H4 (cell line): ENCODE measurements at regions not wholly inside any gene's neighbourhood (a gene's known extent, or its start where the extent isn't known, plus 50 kb on each side); places are given as distances from the start of the nearest gene placed in this dataset.

ENCODE experiments used
- DNase-seq: peaks from one replicate; pipeline ENCODE4 v3.0.0-alpha.2; 2015; ENCODE audit warnings: low spot score

DNA sequence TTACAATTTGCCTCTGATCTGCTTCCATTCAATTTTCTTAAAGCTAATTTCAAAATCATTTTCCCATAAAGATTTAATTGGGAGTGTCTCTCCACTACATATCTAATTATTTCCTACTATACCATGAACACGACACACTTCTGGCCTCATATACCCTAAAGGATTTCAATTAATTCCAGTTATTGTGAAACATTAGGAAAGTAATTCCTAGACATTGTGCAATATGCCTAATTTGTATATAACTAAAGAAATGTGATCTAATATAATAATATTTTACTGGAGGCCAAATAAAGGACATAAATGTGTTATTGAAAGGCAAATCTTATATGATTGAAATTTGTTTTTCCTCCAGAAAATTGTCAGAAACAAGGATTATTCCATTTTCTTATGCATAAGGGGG, 727.2 kb upstream of the ADGRL2 start:
- no peak for DNase-seq

DNA sequence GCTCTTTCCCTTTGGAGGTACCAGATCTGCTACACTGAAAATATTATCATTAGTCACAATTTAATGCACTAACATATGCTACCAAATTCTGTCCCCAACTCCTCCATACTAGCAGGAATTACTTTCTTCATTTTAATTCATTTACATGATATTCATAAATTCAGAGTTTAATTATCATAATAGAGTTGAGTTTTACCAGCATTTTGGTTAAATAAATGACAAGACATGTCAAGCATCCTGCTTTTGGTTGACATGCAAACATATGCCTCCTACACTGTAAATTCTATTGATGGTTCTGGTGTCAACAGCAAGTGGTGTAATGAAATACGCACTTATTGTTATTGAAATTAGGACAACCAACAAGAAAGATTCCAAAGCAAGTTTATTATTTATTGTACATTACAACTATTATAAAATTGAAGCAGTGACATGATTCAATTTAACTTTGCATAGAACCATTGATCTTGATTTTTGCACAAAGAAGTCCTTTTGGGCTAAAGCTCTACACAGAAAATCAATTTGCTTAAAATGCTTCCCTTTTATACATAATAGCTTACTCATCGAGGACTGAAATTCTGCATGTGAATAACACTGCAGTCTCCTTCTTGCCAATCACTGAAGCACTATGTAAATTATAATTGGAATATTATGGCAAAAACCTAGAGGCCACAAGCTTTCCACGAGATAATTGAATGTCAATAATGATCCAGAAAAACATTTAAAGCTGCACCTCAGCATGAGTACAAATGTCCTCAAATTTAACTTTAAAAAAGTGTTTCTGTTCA, 728.6 kb upstream of the ADGRL2 start:
- DNase-seq, result no peak

DNA sequence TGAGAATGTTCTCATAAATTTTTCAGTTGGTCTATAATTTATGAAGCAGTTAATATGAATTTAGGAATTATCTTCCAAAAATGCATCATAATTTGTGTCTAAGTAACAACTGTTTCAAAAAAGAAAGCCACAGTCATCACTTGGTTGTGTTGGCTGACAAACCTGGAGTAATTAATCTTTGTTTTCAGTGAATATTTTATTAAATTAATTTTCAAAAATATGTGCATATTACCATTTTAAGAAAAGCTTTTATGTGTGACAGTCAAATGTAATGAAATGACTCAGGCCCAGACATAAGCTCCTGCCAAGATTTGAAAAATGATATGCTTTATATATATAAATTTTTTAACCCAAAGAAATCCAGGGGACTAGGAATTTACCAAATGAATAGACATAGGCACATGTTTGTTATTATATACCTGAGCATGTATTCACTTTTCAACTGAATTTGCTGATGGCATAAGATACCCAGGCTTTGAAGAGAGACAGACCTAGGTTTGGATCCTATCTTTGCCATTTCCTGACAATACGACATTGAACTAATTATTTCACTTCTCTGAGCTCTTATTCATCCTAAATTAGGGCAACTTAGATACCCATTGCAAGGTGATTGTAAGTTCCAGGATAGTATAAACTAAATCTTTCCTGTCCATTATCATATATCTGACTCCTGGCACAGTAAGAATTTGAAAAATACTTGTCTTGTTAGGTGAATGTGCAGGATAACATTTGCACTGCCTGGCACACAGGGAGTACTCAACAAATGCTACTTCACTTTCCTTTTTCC, 729.5 kb upstream of the ADGRL2 start:
- no peak for DNase-seq

DNA sequence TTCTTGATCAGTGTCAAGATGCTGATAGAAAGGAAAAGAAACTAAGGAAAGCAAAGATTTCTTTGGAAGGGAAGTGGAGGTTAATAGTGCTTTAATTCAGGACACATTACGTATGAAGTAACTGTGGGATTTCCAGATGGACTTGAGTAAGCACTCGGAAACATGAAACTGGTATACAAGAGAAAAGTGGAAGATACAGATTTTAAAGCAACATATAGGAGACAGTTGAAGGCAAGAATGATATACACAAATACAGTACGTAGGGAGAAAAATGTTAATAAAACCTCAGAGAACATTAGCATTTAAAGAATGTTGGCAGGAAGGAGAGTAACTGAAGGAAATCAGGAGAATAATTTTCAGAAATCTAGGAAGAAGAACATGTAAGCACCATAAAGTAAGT, 730.9 kb upstream of the ADGRL2 start:
- no peak for DNase-seq

DNA sequence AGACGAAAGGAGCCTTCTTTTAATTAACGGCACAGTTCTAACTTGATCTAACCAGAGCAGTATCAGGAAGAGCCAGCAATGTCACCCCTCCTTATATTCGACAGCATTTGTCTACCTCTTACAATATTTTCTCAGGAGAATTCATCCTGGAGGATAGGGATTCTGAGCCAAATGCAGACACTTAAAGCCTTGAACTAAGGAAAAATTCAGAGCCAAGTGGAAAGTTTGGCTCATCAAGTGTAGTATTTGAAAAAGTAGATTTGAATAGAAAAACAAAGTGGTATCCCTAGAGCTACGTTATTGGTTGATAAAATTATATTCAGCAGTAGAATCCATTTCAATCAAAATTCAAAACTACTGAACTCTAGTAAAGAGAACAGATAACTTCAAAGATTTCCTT, 732.0 kb upstream of the ADGRL2 start:
- no peak for DNase-seq

DNA sequence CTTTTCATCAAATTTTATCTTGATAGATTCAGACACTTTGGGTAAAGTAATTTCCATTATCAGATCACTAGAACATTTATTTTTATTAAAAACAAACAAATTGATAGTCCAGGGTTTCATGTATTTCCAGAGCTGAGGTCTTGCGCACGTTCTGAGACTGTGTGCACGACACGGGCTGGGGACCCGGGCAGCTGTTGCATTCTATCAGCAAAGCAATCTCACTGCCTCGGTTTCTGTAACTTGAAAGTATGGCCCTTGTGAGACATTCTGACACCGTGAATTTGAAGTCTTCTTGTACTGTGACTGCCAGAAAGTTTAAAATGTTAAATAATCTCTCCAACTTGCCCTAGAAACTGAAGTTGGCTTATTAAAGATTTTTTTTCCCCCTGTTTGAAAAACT, 746.9 kb upstream of the ADGRL2 start:
- DNase-seq, result no peak

DNA sequence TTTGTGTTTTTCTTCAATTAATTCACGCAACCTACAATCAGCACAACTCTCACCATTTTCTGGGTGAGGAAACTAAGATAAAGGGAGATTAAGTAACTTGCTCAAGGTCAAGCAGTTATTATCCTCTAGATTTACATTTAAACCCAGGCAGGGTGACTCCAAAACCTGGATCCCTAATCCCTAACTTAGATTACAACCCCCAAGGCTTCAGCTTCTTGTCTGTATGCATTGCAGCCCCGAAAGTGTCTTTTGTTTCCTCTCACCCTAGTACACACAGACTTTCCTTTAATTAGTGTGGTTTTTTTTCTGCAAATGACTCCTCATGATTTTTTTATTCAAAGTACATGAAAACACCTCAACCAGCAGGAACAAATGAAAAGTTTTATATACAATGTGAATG, 748.6 kb upstream of the ADGRL2 start:
- no peak for DNase-seq

DNA sequence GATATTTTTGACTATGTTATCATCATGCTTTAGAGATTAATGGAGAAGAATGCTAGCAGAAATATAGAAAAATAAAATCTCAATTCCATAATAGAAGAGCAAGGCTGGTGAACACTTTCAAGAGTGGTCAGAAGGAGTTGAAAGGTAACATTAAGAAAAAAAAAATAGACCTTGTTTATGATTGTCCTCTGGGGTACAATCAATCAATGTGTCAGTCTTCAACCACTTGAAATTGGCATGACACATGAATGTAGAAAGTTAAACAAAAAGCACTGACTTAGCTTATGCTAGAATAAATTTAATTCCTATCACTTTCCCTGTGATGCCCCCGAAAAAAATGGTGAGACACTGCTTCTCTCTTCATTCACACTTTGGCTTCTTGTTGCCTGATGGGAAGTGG, 750.3 kb upstream of the ADGRL2 start:
- no peak for DNase-seq

DNA sequence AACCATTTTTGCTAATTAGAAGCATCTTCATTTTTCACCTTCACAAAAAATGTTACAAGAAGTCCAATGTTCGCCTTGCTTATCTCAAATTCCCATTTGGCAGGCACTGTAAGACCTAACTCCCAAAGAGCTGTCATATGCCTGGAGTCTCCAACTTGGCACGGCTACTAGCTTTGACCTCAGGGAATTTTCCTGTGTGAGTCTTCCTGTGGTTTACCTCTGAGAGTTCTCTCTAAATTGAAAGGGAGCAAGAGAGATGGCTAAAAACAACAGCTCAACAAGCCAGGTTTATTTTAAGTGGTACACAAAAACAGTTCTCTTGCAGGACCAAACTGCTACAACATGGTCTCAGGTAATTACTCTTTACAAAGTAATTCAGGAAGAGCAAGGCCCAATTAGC, 756.0 kb upstream of the ADGRL2 start:
- peak; percentile 51 for DNase-seq

DNA sequence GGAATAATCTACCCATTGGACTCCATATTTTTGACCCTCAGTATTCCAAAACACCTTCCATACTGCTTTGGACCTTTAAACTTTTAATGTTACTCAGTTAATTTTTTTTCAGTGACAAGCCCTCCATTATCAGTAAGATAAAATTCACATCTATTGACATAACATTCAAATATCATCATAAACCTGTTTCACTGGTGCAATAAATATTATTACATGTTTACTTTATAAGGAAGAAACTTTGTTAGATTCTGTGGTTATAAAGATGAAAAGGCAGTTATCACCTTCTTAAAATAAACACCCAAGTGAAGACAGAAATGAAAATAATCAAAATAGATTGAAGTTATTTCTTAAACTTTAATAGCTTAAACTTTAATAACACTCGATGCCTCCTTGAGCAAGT, 758.5 kb upstream of the ADGRL2 start:
- no peak for DNase-seq

DNA sequence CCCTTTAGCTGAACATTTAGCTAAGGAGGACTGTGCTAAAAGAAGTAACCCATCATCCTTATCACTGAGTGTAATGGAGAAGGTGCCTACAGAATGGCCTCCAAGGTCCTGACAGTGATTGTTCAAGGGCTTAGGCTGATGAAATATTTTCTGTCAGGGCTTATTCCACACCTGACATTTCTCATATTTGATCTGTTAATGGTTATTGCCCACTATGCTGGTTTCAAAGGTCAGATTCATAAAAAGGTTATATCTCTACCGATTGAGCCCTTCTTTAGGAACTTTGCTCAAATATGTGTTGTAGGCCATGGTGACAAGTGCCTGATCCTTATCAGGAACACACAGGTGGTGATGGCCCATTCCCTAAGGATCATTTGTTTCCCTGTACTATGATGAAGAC, 766.4 kb upstream of the ADGRL2 start:
- no peak for DNase-seq

DNA sequence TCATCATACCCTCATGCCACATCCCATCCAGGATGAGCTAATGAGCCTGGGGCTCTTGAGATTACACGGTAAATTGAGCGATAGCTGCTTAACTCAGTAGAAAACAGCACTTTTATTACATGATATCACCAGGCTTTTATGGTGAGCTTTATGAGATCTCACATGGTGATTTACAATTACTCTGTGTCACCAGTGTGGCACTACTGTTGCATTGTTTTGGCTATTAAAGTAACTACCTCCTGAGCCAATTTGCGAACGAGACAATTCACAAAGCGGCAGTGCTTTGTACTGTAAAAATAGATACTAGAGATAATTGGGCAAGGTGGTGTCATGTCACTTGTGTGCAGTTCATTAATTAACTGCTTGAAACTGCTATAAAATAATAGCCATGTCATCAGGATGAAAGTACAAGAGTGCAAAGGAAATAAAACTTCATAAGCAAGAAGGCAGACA, 767.7 kb upstream of the ADGRL2 start:
- no peak for DNase-seq

DNA sequence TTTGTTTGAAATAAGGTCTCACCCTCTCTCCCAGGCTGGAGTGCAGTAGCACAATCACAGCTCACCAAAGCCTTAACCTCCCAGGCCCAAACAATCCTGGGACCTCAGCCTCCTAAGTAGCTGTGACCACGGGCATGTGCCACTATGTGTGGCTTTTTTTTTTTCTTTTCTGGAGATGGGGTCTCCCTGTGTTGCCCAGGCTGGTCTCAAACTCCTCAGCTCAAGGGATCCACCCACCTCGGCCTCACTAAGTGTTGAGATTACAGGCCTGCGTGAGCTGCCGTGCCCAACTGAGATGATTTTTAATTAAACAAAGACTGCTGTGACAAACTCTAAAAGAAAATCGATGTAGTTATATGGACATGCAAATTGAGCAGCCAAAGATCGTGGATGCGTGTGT, 768.4 kb upstream of the ADGRL2 start:
- no peak for DNase-seq

DNA sequence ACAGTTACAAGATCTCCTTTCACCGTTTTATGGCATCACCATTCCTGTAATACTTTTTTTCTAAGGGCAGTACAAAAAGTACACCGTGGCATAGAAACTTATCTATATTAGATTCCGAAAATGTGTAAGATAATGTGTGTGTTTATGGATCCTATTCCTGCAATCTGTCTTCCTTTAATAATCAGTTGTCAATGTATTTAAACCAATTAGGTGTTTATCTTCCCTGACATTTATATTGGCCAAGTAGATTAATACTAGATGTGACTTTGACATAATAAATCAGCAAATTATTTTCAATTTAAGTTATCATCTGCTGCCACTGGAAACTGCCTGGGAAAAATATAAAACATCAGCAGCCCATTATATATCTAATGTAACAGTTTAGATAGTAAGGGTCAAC, 770.3 kb upstream of the ADGRL2 start:
- DNase-seq, result no peak

DNA sequence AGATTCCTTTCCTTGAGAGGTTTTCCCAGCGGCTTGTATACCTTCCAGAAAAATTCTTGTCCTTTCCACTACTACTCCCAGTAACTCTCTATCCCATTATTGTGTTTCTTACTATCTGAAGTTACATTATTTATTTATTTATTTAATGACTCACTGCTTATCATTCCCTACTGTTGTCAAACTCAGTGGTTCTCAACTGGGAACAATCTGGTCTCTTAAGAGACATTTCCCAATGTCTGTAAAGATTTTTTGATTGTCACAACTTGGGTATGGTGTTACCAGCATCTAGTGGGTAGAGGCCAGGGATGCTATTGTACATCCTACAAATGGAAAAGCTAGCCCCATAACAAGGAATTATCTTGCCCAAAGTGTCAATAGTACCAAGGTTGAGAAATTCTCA, 771.5 kb upstream of the ADGRL2 start:
- no peak for DNase-seq

DNA sequence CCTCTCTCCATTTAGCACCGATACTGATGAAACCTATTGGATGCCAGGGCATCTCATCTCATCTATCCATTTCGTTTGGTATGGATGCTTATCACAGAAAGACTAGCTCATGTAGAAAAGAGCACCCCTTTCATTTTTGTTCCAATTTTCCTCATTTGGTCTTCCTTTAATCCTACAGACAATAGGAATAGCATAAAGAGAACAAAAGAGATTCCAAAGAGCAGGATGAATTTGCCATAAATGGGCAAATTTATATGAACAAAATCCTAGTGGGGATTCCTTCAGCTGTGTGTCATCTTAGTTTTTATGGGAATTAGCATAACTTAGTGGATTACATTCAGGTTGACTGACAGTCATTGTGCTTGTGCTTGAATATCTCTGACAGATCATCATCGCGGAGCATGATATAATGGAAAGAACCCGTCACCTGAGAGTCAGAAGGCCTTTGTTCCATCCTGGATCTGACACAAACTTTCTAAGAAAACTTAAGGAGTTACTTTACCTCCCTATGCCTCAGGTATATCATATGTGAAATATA, 777.5 kb upstream of the ADGRL2 start:
- DNase-seq, result no peak

DNA sequence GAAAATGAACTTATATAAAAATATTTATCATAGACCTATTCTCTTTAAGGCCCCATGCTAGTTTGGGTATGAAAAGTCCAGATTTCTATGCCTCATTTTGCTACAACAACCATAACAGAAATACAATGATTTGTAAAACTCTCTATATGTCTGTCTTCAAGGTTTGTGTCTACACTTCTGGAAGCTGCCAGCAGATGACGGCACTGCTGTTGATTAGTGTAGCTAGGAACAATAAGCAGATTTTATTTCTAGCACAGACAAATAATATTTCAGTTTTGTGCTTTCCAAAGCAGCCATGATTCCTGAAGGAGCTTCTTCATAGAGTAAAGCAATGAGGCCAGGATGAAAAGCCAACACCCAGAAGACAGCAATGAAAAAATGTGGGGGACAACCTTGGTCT, 779.6 kb upstream of the ADGRL2 start:
- no peak for DNase-seq

DNA sequence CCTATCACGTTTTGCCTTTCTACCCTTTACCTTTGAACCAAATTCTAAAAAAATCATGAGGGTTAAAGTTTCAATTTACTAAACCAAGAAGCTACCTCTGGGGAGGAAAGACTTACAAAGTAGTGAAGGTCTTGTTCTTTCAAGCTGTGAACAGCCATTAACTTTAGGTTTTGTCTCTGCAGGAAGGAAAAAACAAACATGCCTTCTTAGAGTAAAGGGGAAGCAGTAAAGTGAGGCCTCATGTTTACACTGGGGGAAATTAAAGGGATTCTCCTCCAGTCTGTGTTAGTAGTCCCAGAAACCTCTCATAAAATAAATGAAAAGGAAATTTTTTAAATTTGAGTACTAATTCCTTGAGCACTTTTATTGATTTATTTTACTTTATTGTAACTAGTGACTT, 780.2 kb upstream of the ADGRL2 start:
- no peak for DNase-seq

DNA sequence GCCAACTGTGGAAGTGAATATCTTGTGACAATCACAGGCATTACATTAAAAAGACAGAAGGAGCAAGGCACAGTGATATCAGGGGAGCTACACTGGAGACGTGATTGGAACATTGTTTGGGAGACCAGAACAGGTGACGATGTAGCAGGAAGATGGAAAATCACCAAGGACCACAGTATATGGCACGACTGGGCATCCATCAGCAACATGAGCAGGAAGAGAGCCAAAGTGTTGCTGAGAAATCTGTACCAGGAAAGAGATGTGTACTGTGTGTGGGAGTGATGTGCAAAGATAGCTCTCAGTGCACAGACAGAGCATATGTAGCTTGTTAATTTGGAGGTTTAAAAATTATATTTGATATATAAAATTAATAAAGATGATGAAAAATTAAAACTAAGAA, 790.6 kb upstream of the ADGRL2 start:
- DNase-seq, result no peak

DNA sequence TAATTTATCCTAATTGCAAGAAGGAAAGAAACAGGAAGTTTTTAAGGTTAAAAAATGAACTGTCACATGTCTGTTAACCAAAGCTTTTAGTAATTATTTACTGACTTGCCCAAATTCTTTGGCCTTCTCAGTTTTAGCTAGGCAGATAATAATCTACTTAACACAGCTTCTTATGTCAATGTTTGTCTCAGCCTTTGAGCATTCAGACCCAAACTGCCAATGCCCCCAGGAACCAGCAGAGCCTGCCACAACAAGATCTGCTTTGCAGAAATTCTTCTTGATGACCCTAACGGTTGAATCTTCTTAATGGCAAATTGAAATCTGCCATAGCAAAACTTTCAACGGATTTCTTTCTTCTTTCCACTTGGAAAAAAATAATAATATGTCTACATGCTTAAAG, 792.4 kb upstream of the ADGRL2 start:
- no peak for DNase-seq

DNA sequence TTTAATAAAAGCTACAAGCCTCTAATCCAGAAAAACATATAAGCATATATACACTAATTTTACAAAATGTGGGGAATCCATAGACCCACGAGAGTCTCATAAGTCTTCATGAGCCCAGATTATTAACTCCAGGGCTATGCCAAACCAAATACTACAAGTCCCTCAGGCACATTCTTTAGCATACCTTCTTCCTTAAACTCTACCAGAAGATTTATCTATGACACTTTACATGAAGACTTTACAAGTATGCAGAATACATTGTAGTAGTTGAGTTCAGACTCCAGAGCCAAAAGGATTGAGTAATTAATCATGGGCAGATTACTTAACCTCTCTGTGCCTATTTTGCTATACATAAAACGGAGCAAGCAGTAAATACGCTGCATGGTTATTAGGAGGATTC, 793.7 kb upstream of the ADGRL2 start:
- no peak for DNase-seq

DNA sequence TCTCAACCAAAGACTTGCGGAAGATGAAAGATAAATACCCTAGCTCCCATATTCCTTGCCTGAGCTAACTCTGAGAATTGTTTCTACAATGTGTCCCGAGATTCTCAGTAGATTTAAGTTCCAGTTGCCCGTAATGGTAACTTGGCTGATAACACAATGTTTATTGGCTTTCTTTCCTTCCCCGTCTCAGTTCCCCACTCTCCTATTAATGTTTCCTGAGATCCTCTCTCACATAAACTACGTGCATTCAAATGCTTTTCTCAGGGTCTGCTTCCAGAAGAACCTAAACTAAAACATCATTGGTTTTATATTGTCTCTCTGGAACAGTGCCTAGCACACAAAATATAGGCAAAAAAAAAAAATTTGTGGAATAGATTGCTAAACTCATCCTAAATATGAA, 794.2 kb upstream of the ADGRL2 start:
- DNase-seq, result no peak

DNA sequence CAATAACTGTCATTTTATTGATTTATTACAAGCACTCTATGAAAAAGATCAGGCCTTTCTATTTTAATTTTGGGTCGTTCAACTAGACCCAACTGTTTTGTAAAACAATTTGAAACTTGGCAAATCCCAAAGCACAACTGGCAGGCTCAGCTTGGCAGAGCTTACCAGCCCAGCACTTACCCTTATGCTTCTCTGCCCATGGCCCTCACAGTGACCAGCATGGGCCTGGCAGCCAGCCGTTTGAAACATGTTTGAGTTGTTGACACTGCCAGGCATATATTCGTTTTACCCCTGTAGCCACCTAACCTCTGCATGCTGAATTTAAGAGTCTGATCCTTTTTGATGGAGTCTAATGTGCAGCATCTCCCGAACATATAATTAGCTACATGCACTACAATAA, 796.7 kb upstream of the ADGRL2 start:
- no peak for DNase-seq
